ENCODE measurements at regions not wholly inside any gene's neighbourhood (a gene's known extent, or its start where the extent isn't known, plus 50 kb on each side); places are given as distances from the start of the nearest gene placed in this dataset.

- Histone ChIP-seq H3K27ac (replicated peaks in 1 of 4) (no peak overlapping the region), H3K9me3 (no peaks in the 10 kb centered on the region), H3K4me3 (no peak overlapping the region), H3K36me3 (no peaks in the 10 kb centered on the region), H3K27me3 (no peaks in the 10 kb centered on the region), H3K4me1 (no peaks in the 10 kb centered on the region)
- DNase-seq (ENCODE audit: extremely low spot score): no peak
- WGBS: 82% methylated on average over 7 of the region's 7 CpGs
- intact Hi-C loops (cut with DNase I): no loop called here
- TF ChIP-seq POLR2AphosphoS5 (IDR thresholded peaks at IDR 0.05) (no peak), POLR2A (IDR thresholded peaks at IDR 0.05; ENCODE audit: low read depth) (no peak), EP300 (IDR thresholded peaks at IDR 0.05) (no peak), CTCF (IDR thresholded peaks at IDR 0.05) (no peak)
Measured at GRCh38 chr12:65655074-65655493, 169.2 kb upstream of the HMGA2 start.

- TF ChIP-seq EP300 (IDR thresholded peaks at IDR 0.05): no peak
- no peak for TF ChIP-seq POLR2AphosphoS5 (IDR thresholded peaks at IDR 0.05)
- no peak for TF ChIP-seq CTCF (IDR thresholded peaks at IDR 0.05)
- no peak for TF ChIP-seq POLR2A (IDR thresholded peaks at IDR 0.05; ENCODE audit: low read depth)
- no peaks in the 10 kb centered on the region for H3K9me3 ChIP-seq
- no peak overlapping the region for H3K4me3 ChIP-seq
- no peaks in the 10 kb centered on the region for H3K4me1 ChIP-seq
- H3K36me3 ChIP-seq: no peaks in the 10 kb centered on the region
- intact Hi-C loops (cut with DNase I): no loop called here
- H3K27me3 ChIP-seq: no peaks in the 10 kb centered on the region
- DNase-seq (ENCODE audit: extremely low spot score): no peak
- 86% methylated on average over 2 of the region's 2 CpGs for WGBS
- H3K27ac ChIP-seq (replicated peaks in 1 of 4): no peak overlapping the region
Measured at GRCh38 chr12:65656156-65656882, 168.0 kb upstream of the HMGA2 start.

GRCh38 chr12:65656891-65657351, 167.4 kb upstream of the HMGA2 start:
- H3K36me3 ChIP-seq: no peaks in the 10 kb centered on the region
- H3K27me3 ChIP-seq: no peaks in the 10 kb centered on the region
- H3K4me3 ChIP-seq: no peak overlapping the region
- no peaks in the 10 kb centered on the region for H3K4me1 ChIP-seq
- TF ChIP-seq POLR2AphosphoS5 (IDR thresholded peaks at IDR 0.05) (no peak), POLR2A (IDR thresholded peaks at IDR 0.05; ENCODE audit: low read depth) (no peak), EP300 (IDR thresholded peaks at IDR 0.05) (no peak), CTCF (IDR thresholded peaks at IDR 0.05) (no peak)
- H3K27ac ChIP-seq (replicated peaks in 1 of 4): no peak overlapping the region
- no peaks in the 10 kb centered on the region for H3K9me3 ChIP-seq
- WGBS: 68% methylated on average over 3 of the region's 3 CpGs
- DNase-seq (ENCODE audit: extremely low spot score): no peak
- intact Hi-C loops (cut with DNase I): no loop called here

GRCh38 chr12:65657635-65658034, 166.6 kb upstream of the HMGA2 start:
- Histone ChIP-seq H3K4me3 (no peak overlapping the region), H3K27me3 (no peaks in the 10 kb centered on the region), H3K9me3 (no peaks in the 10 kb centered on the region), H3K36me3 (no peaks in the 10 kb centered on the region), H3K4me1 (no peaks in the 10 kb centered on the region), H3K27ac (replicated peaks in 1 of 4) (no peak overlapping the region)
- DNase-seq (ENCODE audit: extremely low spot score): no peak
- intact Hi-C loops (cut with DNase I): no loop called here
- WGBS: 89% methylated on average over 1 of the region's 1 CpG
- TF ChIP-seq CTCF (IDR thresholded peaks at IDR 0.05) (no peak), POLR2AphosphoS5 (IDR thresholded peaks at IDR 0.05) (no peak), POLR2A (IDR thresholded peaks at IDR 0.05; ENCODE audit: low read depth) (no peak), EP300 (IDR thresholded peaks at IDR 0.05) (no peak)

- intact Hi-C loops (cut with DNase I): no loop called here
- no peak for DNase-seq (ENCODE audit: extremely low spot score)
- Histone ChIP-seq H3K4me3 (no peak overlapping the region), H3K9me3 (no peaks in the 10 kb centered on the region), H3K36me3 (no peaks in the 10 kb centered on the region), H3K27me3 (no peaks in the 10 kb centered on the region), H3K4me1 (no peaks in the 10 kb centered on the region), H3K27ac (replicated peaks in 1 of 4) (no peak overlapping the region)
- TF ChIP-seq CTCF (IDR thresholded peaks at IDR 0.05) (no peak), EP300 (IDR thresholded peaks at IDR 0.05) (no peak), POLR2AphosphoS5 (IDR thresholded peaks at IDR 0.05) (no peak), POLR2A (IDR thresholded peaks at IDR 0.05; ENCODE audit: low read depth) (no peak)
- WGBS: 96% methylated on average over 2 of the region's 2 CpGs
Measured at GRCh38 chr12:65658360-65658759, 165.9 kb upstream of the HMGA2 start.
